ENCODE measurements at regions not wholly inside any gene's neighbourhood (a gene's known extent, or its start where the extent isn't known, plus 50 kb on each side); places are given as distances from the start of the nearest gene placed in this dataset.

DNA sequence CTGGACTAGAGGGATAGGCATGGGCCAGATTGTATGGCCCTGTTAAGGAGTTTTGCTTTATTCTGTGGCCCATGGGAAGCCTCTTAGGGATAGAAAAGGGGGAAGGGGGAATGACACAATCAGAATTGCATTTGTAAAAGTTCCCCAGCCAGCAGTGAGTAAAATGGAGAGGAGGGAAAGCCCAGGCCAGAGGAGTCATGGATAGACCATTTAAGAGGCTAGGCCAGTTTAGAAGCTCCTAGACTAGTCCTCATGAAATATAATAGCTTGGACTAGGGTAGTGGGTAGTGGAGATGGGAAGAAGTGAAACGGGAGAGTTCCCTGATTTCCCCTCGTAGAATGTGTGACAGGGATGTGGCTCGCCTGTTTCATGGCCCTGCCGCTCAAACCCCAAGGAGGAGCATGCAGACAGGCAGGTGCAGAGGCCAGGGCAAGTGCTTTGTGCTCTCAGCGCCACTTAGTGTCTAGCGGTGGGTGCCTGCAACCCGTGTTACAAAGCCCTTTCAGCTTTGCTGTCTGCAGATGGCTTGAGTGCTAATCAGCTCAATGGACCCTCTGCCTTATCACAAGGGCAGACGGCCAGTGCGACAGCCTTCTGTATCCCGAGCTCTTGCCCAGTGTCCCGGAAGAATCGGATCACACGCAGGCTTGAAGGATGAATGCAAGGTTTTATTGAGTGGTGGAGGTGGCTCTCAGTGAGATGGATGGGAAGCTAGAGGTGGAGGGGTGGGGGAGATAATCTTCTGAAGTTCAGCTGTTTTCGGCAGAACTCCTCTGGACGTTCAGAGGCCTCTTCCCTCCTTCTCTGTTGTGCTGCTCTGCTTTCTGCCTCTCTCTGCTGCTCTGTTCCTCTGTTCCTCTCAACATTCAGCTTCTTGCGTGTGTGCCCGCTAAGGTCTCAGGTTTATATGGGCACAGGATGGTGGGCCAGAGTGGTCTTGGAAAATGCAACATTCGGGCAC lies 141.1 kb downstream of the CEP57L1 start:
- no peaks in the 10 kb centered on the region for H3K9me3 ChIP-seq
- no peak for TF ChIP-seq POLR2A (IDR thresholded peaks at IDR 0.05)
- TF ChIP-seq, protein P1, sequence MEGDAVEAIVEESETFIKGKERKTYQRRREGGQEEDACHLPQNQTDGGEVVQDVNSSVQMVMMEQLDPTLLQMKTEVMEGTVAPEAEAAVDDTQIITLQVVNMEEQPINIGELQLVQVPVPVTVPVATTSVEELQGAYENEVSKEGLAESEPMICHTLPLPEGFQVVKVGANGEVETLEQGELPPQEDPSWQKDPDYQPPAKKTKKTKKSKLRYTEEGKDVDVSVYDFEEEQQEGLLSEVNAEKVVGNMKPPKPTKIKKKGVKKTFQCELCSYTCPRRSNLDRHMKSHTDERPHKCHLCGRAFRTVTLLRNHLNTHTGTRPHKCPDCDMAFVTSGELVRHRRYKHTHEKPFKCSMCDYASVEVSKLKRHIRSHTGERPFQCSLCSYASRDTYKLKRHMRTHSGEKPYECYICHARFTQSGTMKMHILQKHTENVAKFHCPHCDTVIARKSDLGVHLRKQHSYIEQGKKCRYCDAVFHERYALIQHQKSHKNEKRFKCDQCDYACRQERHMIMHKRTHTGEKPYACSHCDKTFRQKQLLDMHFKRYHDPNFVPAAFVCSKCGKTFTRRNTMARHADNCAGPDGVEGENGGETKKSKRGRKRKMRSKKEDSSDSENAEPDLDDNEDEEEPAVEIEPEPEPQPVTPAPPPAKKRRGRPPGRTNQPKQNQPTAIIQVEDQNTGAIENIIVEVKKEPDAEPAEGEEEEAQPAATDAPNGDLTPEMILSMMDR (IDR thresholded peaks at IDR 0.05) = peak in 2 of 5 experiments; percentile 13 to 44
- intact Hi-C loops (cut with DNase I; ENCODE audit: low total_unique reads) = no loop called here
- peak overlapping the region in 3 of 4 donors; percentile 38 to 61 (median 58) for H3K27ac ChIP-seq
- H3K27me3 ChIP-seq = no peaks in the 10 kb centered on the region
- peaks cover 0 to 34% (median 8%) of the 10 kb centered on the region in 4 donors for H3K4me1 ChIP-seq
- H3K4me3 ChIP-seq = no peak overlapping the region
- WGBS, 2 donors (ENCODE audit: low coverage in 1 of 2) = 42 to 70% methylated on average over 11 to 13 of the region's 18 CpGs
- DNase-seq = peak; percentile 36
- in situ Hi-C loops (cut with MboI; ENCODE audit: low pct_ligation_motif_present in 1 of 4, low pct_unique_long_range_greater_than_20kb in 1 of 4, low sequenced_read_pairs in 3 of 4) = no loop called here
- H3K36me3 ChIP-seq = no peaks in the 10 kb centered on the region

DNA sequence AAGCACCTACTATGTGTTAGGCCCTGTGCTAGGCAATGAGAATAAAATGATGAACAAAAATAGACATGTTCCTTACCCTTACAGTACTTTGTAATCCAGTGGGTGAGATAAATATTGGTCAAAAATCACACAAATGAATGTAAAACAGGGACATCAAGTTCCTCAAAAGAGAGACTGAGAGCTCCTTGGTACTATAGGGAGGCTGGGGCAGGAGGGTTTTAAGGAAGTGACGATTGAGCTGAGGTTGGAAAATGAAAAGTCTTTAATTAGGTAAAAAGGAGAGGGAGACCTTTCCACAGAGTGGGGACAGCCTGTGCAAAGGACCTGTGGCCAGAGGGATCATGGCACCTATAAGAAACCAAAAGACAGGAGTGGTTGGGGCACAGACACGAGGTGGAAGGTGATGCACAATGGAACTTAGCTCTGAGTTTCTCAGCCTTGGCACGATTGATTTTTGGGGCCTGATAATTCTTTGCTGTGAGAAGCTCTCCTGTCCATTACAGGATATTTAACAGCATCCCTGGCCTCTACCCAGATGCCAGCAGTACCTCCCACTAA lies 140.3 kb downstream of the CEP57L1 start:
- H3K27ac ChIP-seq = no peak overlapping the region
- no peak overlapping the region for H3K4me3 ChIP-seq
- H3K36me3 ChIP-seq = no peaks in the 10 kb centered on the region
- no peaks in the 10 kb centered on the region for H3K27me3 ChIP-seq
- peaks cover 0 to 42% (median 15%) of the 10 kb centered on the region in 4 donors for H3K4me1 ChIP-seq
- TF ChIP-seq POLR2A (IDR thresholded peaks at IDR 0.05) = no peak
- TF ChIP-seq POLR2AphosphoS5 (IDR thresholded peaks at IDR 0.05) = no peak
- DNase-seq = no peak
- in situ Hi-C loops (cut with MboI; ENCODE audit: low pct_ligation_motif_present in 1 of 4, low pct_unique_long_range_greater_than_20kb in 1 of 4, low sequenced_read_pairs in 3 of 4) (no loop called here), intact Hi-C loops (cut with DNase I; ENCODE audit: low total_unique reads) (no loop called here)
- 79 to 83% methylated on average over 3 of the region's 3 CpGs for WGBS, 2 donors (ENCODE audit: low coverage in 1 of 2)
- H3K9me3 ChIP-seq = no peaks in the 10 kb centered on the region

DNA sequence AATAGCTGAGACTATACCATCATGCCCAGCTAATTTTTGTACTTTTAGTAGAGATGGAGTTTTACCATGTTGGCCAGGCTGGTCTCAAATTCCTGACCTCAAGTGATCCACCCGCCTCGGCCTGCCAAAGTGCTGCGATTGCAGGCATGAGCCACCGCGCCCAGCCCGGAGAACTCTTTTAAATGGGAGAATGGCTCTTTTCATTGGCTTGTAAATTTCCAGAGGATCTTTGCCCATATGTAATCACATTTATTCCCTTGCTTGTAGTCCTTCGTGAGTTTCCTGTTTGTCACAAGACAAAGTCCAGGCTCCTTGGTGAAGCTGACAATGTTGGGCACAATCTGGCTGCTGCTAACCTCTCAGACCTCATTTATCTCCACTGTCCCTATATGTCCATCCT lies 135.1 kb downstream of the CEP57L1 start:
- no peaks in the 10 kb centered on the region for H3K27me3 ChIP-seq
- DNase-seq = peak; percentile 85
- WGBS, 2 donors (ENCODE audit: low coverage in 1 of 2) = 58% methylated on average over 7 of the region's 7 CpGs; no CpG with 5 or more reads in 1 of the 2 donors
- TF ChIP-seq, protein P1 (IDR thresholded peaks at IDR 0.05) = no peak
- TF ChIP-seq EP300 (IDR thresholded peaks at IDR 0.05; ENCODE audit: low read depth) = no peak
- peak in 2 of 3 donors; percentile 39 to 60 for TF ChIP-seq POLR2AphosphoS5 (IDR thresholded peaks at IDR 0.05)
- peak; percentile 37 for TF ChIP-seq POLR2A (IDR thresholded peaks at IDR 0.05)
- in situ Hi-C loops (cut with MboI; ENCODE audit: low pct_ligation_motif_present in 1 of 4, low pct_unique_long_range_greater_than_20kb in 1 of 4, low sequenced_read_pairs in 3 of 4) (no loop called here), intact Hi-C loops (cut with DNase I; ENCODE audit: low total_unique reads) (no loop called here)
- H3K4me1 ChIP-seq = peaks cover 2 to 36% (median 17%) of the 10 kb centered on the region in 4 donors
- no peaks in the 10 kb centered on the region for H3K36me3 ChIP-seq
- H3K4me3 ChIP-seq = no peak overlapping the region
- no peaks in the 10 kb centered on the region for H3K9me3 ChIP-seq
- peak overlapping the region; percentile 86 to 91 (median 88) for H3K27ac ChIP-seq

DNA sequence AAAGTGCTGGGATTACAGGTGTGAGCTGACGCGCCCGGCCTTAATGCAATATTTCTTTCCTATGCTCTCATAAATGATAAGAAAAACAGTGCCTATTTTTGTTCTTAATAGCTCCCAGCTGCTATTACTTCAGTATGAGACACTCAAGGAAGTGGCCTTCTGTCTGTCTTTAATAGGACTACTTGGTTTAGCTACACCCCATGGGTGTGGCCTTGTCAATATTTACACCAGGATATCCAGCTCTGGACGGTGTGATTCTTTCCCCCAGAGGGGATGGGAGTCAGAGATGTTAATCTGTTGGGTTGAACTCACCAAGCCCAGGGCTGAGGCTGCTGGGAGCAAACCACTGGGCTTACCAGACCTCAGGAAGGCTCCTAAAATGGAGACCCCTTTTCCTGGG lies 134.2 kb downstream of the CEP57L1 start:
- in situ Hi-C loops (cut with MboI; ENCODE audit: low pct_ligation_motif_present in 1 of 4, low pct_unique_long_range_greater_than_20kb in 1 of 4, low sequenced_read_pairs in 3 of 4) (no loop called here), intact Hi-C loops (cut with DNase I; ENCODE audit: low total_unique reads) (no loop called here)
- H3K4me3 ChIP-seq = no peak overlapping the region
- WGBS, 2 donors (ENCODE audit: low coverage in 1 of 2) = 48% methylated on average over 4 of the region's 4 CpGs; no CpG with 5 or more reads in 1 of the 2 donors
- peak; percentile 16 for TF ChIP-seq EP300 (IDR thresholded peaks at IDR 0.05; ENCODE audit: low read depth)
- TF ChIP-seq POLR2A (IDR thresholded peaks at IDR 0.05) = no peak
- TF ChIP-seq POLR2AphosphoS5 (IDR thresholded peaks at IDR 0.05) = peak in 2 of 3 donors; percentile 32 to 51
- H3K4me1 ChIP-seq = peaks cover 2 to 36% (median 17%) of the 10 kb centered on the region in 4 donors
- no peaks in the 10 kb centered on the region for H3K27me3 ChIP-seq
- DNase-seq = peak; percentile 70
- H3K36me3 ChIP-seq = no peaks in the 10 kb centered on the region
- H3K9me3 ChIP-seq = no peaks in the 10 kb centered on the region
- H3K27ac ChIP-seq = peak overlapping the region; percentile 86 to 91 (median 88)

DNA sequence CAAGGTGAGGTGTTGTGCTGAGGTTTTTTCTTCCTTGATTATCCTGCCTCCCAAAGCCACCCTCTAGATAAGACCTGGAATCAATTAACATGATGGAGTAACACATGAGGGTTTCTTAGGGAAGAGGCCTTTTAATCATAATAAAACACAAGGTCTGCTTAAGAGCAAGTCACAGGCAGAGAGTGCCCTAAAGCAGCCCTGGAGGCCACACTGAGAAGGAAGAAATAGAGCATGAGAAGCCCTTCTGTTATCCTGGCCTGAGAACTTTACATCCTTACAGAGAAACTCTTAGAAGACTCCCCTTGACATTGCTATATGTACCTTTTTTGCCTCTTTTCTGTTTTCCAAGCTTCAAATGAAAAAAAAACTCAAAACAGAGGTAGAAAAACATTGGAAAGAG lies 132.3 kb downstream of the CEP57L1 start:
- H3K4me1 ChIP-seq = peaks cover 2 to 36% (median 17%) of the 10 kb centered on the region in 4 donors
- H3K27ac ChIP-seq = no peak overlapping the region
- H3K27me3 ChIP-seq = no peaks in the 10 kb centered on the region
- no peaks in the 10 kb centered on the region for H3K36me3 ChIP-seq
- intact Hi-C loops (cut with DNase I; ENCODE audit: low total_unique reads) (no loop called here), in situ Hi-C loops (cut with MboI; ENCODE audit: low pct_ligation_motif_present in 1 of 4, low pct_unique_long_range_greater_than_20kb in 1 of 4, low sequenced_read_pairs in 3 of 4) (no loop called here)
- no peak for DNase-seq
- TF ChIP-seq POLR2AphosphoS5 (IDR thresholded peaks at IDR 0.05) = no peak
- no peak for TF ChIP-seq EP300 (IDR thresholded peaks at IDR 0.05; ENCODE audit: low read depth)
- TF ChIP-seq, protein P1 (IDR thresholded peaks at IDR 0.05) = no peak
- TF ChIP-seq POLR2A (IDR thresholded peaks at IDR 0.05) = no peak
- H3K9me3 ChIP-seq = no peaks in the 10 kb centered on the region
- no peak overlapping the region for H3K4me3 ChIP-seq
